IPS-20b (cell line): ENCODE measurements at regions not wholly inside any gene's neighbourhood (a gene's known extent, or its start where the extent isn't known, plus 50 kb on each side); places are given as distances from the start of the nearest gene placed in this dataset.

Experiments used
- H3K27ac ChIP-seq: one replicate; pipeline ENCODE4 v1.5.1; 2013; ENCODE audit warnings: low read length
- H3K27me3 ChIP-seq: 2 replicates; pipeline ENCODE4 v1.6.1; 2013; ENCODE audit warnings: mild to moderate bottlenecking, low read length, inconsistent platforms; ENCODE audit not compliant: insufficient read depth
- H3K36me3 ChIP-seq: 2 replicates; pipeline ENCODE4 v1.6.1; 2013; ENCODE audit warnings: low read depth, mild to moderate bottlenecking, inconsistent platforms, low read length, moderate library complexity; ENCODE audit not compliant: insufficient read depth
- H3K4me1 ChIP-seq: 2 replicates; pipeline ENCODE4 v1.6.1; 2013; ENCODE audit warnings: mild to moderate bottlenecking, control low read depth, inconsistent platforms, low read length, moderate library complexity; ENCODE audit not compliant: insufficient read depth
- H3K4me3 ChIP-seq: 2 replicates; pipeline ENCODE4 v1.5.1; 2013; ENCODE audit warnings: mild to moderate bottlenecking, low read length, inconsistent platforms
- H3K9ac ChIP-seq: 2 replicates; pipeline ENCODE4 v1.6.1; 2013; ENCODE audit warnings: low read depth, mild to moderate bottlenecking, inconsistent platforms, low read length, moderate library complexity
- H3K9me3 ChIP-seq: 2 replicates; pipeline ENCODE4 v1.6.1; 2013; ENCODE audit warnings: mild to moderate bottlenecking, low read depth, low read length, inconsistent platforms; ENCODE audit not compliant: insufficient read depth

DNA sequence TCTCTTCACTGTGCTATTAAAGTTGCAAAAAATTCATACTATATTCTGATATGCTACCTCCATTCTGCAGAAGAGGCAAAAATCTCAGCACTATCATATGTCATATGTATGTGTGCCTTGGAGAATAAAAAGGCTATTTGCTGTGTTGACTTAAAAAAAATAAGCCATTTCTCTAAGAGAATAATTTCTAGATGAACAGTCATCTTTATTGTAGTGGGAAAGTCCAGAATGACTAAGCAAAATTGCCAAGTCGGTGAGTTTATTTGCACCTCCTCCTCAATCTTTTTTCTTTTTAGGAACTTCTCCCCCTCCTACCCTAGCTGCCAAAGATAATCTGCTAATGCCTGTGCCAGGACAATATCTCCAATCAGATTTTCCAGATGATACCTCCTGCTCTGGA is 353.8 kb upstream of the FAR2 start:
- H3K27ac ChIP-seq: no peak overlapping the region
- H3K9me3 ChIP-seq: no peaks in the 10 kb centered on the region
- no peaks in the 10 kb centered on the region for H3K4me1 ChIP-seq
- no peaks in the 10 kb centered on the region for H3K27me3 ChIP-seq
- no peaks in the 10 kb centered on the region for H3K36me3 ChIP-seq
- no peak overlapping the region for H3K4me3 ChIP-seq
- H3K9ac ChIP-seq: no peak overlapping the region

DNA sequence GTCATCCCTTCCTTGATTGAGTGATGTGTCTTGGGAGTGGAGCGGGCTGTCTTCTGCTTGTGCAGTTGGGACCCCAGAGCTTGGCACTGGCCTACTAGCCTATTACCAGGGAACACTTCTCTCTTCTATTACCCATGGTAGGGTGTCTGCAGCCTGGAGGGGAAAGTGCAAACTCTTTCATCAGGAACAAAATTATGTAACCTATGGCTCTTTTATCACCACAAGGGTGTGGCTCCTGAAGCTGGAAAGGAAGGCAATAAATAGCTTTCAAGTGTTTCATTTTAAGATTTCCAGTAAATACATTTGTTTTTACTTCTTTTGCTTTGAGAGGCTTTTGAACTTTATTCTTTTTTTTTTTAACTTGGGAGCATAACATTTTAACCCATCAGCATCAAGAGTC is 349.7 kb upstream of the FAR2 start:
- Histone ChIP-seq H3K4me1 (no peaks in the 10 kb centered on the region), H3K27me3 (no peaks in the 10 kb centered on the region), H3K36me3 (no peaks in the 10 kb centered on the region), H3K9ac (no peak overlapping the region), H3K9me3 (no peaks in the 10 kb centered on the region), H3K4me3 (no peak overlapping the region), H3K27ac (no peak overlapping the region)

GRCh38 chr12:28800129-28800528 is 348.9 kb upstream of the FAR2 start:
- no peak overlapping the region for H3K9ac ChIP-seq
- H3K27me3 ChIP-seq: no peaks in the 10 kb centered on the region
- H3K9me3 ChIP-seq: no peaks in the 10 kb centered on the region
- no peak overlapping the region for H3K4me3 ChIP-seq
- no peak overlapping the region for H3K27ac ChIP-seq
- H3K4me1 ChIP-seq: no peaks in the 10 kb centered on the region
- no peaks in the 10 kb centered on the region for H3K36me3 ChIP-seq

DNA sequence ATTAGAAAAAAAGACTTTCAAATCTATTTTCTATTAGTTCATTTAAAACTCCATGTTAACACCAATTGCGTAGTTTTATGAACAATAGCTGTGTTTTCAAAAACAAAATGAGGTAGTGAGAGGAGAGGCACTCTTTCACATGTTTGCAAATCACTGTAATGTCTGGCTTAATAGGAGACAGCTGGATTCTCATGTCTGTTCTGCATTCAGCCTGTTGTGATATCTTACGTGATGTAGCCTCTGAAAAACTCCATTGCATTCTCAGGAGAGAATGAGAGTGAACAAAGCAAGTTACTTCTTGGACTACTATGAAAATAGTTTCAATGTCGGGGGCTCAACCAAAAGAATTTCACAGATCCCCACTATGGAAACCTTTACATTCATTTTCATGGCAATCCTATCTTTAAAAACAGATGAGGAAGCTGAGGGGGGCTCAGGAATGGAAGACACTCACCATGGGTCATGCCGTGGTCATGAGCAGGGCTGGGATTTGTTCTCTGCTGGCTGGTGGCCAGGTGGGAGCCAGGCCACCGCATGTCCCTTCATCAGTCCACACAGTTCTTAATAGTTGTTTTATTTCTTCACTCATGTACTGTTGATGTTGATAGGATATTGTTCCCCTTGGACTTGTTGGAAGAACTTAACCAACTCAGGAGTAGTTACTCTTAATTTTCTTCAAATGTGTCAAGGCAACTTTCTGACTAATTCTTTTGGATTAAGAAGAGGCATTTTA is 346.2 kb upstream of the FAR2 start:
- H3K27ac ChIP-seq: no peak overlapping the region
- no peaks in the 10 kb centered on the region for H3K27me3 ChIP-seq
- no peaks in the 10 kb centered on the region for H3K4me1 ChIP-seq
- H3K9ac ChIP-seq: no peak overlapping the region
- no peaks in the 10 kb centered on the region for H3K9me3 ChIP-seq
- H3K4me3 ChIP-seq: no peak overlapping the region
- no peaks in the 10 kb centered on the region for H3K36me3 ChIP-seq

GRCh38 chr12:28807535-28807934 is 341.5 kb upstream of the FAR2 start:
- Histone ChIP-seq H3K27me3 (no peaks in the 10 kb centered on the region), H3K4me3 (no peak overlapping the region), H3K9me3 (peaks cover 28% of the 10 kb centered on the region), H3K27ac (no peak overlapping the region), H3K4me1 (no peaks in the 10 kb centered on the region), H3K36me3 (no peaks in the 10 kb centered on the region), H3K9ac (no peak overlapping the region)

DNA sequence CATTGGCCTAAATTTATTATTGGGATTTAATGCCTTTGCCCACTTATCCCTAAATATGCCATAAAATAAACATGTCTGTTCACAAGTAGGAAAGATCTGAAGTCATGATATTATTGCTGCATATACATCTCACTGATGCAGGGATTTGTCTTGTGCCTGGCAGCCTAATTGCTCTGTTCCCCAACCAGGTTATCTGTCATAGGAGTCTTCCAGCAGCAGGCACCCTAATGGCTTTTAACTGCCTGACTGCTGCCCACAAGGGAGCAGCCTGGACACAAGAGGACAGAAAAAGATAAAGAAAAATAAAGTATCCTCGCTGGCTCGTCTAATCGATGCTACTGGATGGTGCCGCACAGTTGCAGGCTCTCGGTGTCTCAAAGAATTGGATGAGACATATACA is 337.6 kb upstream of the FAR2 start:
- Histone ChIP-seq H3K9me3 (peaks cover 28% of the 10 kb centered on the region), H3K9ac (no peak overlapping the region), H3K4me1 (no peaks in the 10 kb centered on the region), H3K27me3 (no peaks in the 10 kb centered on the region), H3K27ac (no peak overlapping the region), H3K36me3 (no peaks in the 10 kb centered on the region), H3K4me3 (no peak overlapping the region)

DNA sequence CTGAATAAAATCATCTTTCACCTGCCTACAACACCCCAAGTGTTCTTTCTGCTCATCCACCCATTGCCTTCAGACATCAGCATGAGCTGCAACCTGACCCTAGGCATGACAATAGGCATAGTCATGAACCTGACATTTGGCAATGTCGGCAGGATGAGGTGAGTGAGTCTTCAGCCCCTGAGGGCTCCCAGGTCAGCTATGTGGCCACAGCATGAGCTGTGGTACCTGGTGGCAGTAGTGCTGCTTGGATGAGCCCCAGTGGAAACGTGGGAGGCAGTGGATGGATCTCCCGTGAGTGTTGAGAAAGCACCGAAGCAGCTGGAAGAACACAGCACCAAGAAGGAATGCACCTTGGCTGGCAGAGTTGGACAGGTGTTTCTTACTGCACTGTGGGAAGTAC is 334.8 kb upstream of the FAR2 start:
- H3K4me1 ChIP-seq: no peaks in the 10 kb centered on the region
- H3K36me3 ChIP-seq: no peaks in the 10 kb centered on the region
- no peaks in the 10 kb centered on the region for H3K27me3 ChIP-seq
- H3K9ac ChIP-seq: no peak overlapping the region
- peaks cover 16% of the 10 kb centered on the region for H3K9me3 ChIP-seq
- H3K4me3 ChIP-seq: no peak overlapping the region
- no peak overlapping the region for H3K27ac ChIP-seq

GRCh38 chr12:28817524-28817923 is 331.6 kb upstream of the FAR2 start:
- Histone ChIP-seq H3K4me1 (no peaks in the 10 kb centered on the region), H3K27ac (no peak overlapping the region), H3K9me3 (no peaks in the 10 kb centered on the region), H3K4me3 (no peak overlapping the region), H3K9ac (no peak overlapping the region), H3K27me3 (no peaks in the 10 kb centered on the region), H3K36me3 (no peaks in the 10 kb centered on the region)

DNA sequence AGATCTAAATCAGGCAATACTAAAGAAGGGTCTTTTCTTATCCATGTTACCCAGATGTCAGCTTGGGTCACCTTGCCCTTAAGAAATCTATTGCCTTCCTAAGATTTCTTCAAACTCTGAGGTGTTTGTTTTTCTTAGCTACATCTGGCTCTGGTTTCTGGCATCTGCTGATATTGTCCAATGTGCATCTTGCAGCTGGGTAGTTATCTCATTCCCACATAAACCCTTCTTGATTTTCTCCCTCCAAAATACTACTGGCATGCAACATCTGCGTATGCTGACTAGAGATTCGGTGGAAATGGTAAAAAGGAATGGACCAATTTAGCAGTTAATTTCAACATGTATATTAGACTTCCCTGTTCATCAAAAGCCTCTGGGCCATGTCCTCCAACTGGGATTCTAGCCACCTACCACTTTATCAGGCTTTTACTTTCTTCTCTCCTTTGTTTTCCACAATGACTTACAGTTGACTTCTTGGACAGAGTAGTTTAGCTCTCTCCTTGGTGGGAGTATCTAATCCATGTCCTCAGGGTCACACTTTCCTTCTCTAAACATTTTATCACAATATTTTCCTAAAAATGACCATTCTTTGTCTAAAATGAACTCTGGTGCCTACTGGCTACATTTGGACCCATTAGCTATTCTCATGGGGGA is 324.8 kb upstream of the FAR2 start:
- no peaks in the 10 kb centered on the region for H3K4me1 ChIP-seq
- no peaks in the 10 kb centered on the region for H3K36me3 ChIP-seq
- H3K27ac ChIP-seq: no peak overlapping the region
- no peaks in the 10 kb centered on the region for H3K9me3 ChIP-seq
- H3K27me3 ChIP-seq: no peaks in the 10 kb centered on the region
- no peak overlapping the region for H3K4me3 ChIP-seq
- H3K9ac ChIP-seq: no peak overlapping the region

GRCh38 chr12:28824849-28825248 is 324.2 kb upstream of the FAR2 start:
- H3K36me3 ChIP-seq: no peaks in the 10 kb centered on the region
- no peak overlapping the region for H3K9ac ChIP-seq
- no peaks in the 10 kb centered on the region for H3K9me3 ChIP-seq
- H3K27ac ChIP-seq: no peak overlapping the region
- H3K27me3 ChIP-seq: no peaks in the 10 kb centered on the region
- no peaks in the 10 kb centered on the region for H3K4me1 ChIP-seq
- no peak overlapping the region for H3K4me3 ChIP-seq

- Histone ChIP-seq H3K27ac (no peak overlapping the region), H3K9ac (no peak overlapping the region), H3K9me3 (no peaks in the 10 kb centered on the region), H3K27me3 (no peaks in the 10 kb centered on the region), H3K36me3 (no peaks in the 10 kb centered on the region), H3K4me1 (no peaks in the 10 kb centered on the region), H3K4me3 (no peak overlapping the region)
These were observed 322.3 kb upstream of the FAR2 start for GRCh38 chr12:28826766-28827165.

- no peaks in the 10 kb centered on the region for H3K9me3 ChIP-seq
- no peaks in the 10 kb centered on the region for H3K36me3 ChIP-seq
- H3K4me1 ChIP-seq: no peaks in the 10 kb centered on the region
- no peak overlapping the region for H3K4me3 ChIP-seq
- H3K27ac ChIP-seq: no peak overlapping the region
- H3K9ac ChIP-seq: no peak overlapping the region
- H3K27me3 ChIP-seq: no peaks in the 10 kb centered on the region
These were observed 321.2 kb upstream of the FAR2 start for GRCh38 chr12:28827861-28828260.
